AML-193 (cell line): ENCODE measurements at regions not wholly inside any gene's neighbourhood (a gene's known extent, or its start where the extent isn't known, plus 50 kb on each side); places are given as distances from the start of the nearest gene placed in this dataset.
"Not testable (repeated sequence)": the region's sequence is repeated elsewhere in the genome, so short reads cannot be mapped to it uniquely, and the experiment has no call there.

ENCODE experiments used
- DNase-seq, 2 experiments: peaks; one replicate each; lab custom pipeline; 2025; lab: John Stamatoyannopoulos, UW

DNA sequence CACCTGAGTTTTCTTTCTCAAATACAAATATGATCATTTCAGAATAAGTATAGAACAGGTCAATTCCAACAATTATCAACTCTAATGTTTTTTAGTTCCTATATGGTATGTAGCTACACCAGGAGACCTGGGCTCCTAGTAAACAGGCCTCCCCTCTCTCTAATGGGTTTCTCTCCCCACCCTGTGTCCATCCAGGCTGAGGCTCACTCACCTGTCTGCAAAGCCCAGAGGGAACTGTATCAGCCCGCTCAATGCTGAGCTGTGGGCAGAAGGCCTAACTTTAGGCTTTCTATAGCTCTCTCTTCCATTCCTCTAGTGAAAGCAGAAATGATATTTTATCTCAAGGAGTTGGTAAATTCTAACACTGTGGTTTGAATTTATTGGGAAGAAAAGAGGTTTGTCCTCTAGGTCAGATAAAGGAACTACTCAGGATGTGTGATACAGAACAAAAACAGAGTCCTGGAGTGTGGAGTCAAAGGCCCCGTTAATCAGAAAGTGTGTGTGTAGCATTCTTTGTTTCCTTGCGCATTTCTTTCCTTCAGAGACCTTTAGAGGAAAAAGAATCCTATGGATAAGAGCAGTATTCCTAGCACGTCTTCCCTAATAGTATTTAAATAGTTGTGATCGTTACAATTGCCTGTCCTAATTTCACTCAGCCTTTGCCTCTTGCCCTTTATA lies 408.9 kb downstream of the PYDC2 start:
- DNase-seq: no peak

- no peak for DNase-seq
Observed at GRCh38 chr3:191873736-191874135, 412.8 kb downstream of the PYDC2 start.

DNA sequence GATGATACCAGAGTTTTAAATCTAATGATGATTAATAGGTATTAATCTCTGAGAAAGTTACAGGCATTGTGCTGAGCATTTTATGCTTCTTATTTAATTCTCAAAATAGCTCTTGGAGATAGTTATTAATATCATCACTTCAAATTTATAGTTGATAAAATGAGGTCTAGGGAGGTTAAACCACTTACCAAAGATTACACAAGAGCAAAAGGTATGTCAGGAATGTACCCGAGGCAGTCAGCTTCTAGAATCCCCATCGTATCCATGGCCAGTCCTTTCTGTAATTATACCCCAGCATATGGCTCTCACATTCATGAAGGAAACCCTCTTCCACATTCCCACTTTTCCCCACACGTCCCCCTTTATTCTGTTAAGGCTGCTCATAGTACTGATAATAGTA lies 421.3 kb downstream of the PYDC2 start:
- no peak for DNase-seq

- no peak for DNase-seq
Observed at GRCh38 chr3:191884132-191884531, 423.2 kb downstream of the PYDC2 start.

- DNase-seq: no peak
Observed at GRCh38 chr3:191889106-191889505, 428.1 kb downstream of the PYDC2 start.

DNA sequence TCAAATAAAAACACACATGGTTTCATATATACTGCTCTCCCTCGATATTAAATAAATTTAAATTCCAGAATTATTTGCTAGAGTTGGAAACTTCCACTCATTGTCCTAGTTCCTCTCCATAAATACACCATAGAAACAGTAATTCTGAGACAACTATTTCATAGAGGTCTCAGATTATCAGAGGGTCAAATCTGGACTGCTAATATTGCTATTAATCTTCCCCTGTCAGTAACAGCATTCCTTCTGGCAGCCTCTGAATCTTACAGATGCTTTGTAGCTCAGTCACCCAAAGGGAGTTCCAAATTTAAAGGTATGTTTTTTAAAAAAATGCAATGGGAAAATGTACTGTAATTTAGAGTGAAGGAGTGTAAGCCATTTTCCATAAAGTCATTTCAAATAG lies 428.8 kb downstream of the PYDC2 start:
- DNase-seq: no peak

- no peak for DNase-seq
Observed at GRCh38 chr3:191894406-191894805, 433.4 kb downstream of the PYDC2 start.

DNA sequence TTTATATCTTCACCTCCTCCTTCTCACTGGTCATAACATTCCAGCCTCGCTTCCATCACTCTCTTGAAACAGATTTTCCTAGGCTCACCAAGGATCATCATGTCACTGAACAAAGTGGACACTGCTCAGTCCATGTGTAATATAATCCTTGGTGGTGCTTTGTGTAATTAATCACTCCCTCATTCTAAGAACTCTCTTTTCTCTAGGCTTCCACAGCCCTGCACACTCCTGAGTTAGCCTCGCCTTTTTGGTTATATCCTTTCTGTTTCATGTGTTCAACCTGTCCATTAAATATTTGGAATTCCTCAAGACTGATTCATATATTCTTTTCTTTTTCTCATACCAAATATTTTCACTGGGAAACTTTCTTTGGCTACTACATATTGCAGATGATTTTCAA lies 440.8 kb downstream of the PYDC2 start:
- no peak for DNase-seq

GRCh38 chr3:191912616-191913204 lies 451.7 kb downstream of the PYDC2 start:
- DNase-seq: no peak

DNA sequence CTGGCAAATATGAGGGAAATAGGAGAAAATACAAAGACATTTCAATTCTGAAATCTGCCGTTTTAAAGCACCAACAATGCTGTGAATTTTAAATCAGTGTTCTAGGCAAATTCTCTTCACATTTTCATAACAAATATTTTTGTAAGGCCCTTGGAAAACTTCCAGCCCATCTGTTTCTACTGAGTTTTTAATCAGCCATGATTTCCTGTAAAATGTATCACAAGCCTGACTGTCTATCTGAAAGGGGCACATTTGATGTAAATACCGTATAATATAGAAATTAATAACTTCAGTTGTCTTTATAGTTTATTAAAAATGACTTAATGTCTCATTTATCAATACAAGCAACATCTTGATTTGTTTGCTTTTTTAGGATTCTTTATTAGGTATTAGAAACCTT lies 454.7 kb downstream of the PYDC2 start:
- DNase-seq: no peak

DNA sequence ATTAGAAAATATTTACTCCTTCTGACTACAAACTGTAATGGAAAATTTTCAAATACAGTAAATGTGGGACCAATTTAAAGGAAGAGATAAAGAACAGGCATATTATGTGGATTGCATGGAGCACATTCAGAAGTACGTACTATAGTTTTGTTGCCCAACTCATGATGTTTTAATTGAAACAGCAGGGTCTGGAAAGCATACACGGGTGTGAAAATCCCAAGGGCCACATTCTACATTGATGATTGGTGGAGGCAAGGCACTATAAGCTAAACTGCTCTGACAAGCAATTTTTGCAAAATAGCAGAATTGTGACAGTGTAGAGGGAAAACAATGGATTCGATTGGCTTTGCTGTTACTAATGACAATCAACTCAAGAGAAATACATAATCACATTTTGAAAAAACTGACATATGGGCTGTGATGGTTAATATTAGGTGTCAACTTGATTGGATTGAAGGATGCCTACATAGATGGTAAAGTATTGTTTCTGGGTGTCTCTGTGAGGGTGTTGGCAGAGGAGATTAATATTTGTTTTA lies 458.6 kb downstream of the PYDC2 start:
- DNase-seq: no peak

GRCh38 chr3:191922570-191922969 lies 461.6 kb downstream of the PYDC2 start:
- DNase-seq: no peak

- not testable (repeated sequence) for DNase-seq
Observed at GRCh38 chr3:191927183-191927817, 466.3 kb downstream of the PYDC2 start.

GRCh38 chr3:191927998-191928397 lies 467.0 kb downstream of the PYDC2 start:
- not testable (repeated sequence) for DNase-seq

DNA sequence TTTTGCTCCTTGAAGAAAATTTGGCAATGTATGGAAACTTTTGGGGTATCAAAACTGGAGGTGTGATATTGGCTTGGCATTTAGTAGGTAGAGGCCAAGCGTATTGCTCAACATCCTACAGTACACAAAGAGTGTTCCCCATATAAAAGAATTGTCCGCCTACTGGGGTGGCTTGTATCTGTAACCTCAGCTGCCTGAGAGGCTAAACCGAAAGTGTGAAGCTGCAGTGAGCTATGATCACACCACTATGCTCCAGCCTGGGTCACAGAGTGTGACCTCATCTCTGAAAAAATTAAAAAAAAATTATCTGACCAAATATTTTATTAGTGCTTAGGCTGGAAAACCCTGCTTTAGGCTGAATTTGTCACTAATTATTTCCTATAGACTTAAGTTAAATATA lies 483.9 kb downstream of the PYDC2 start:
- DNase-seq: no peak

GRCh38 chr3:191952186-191952585 lies 491.2 kb downstream of the PYDC2 start:
- DNase-seq: no peak

DNA sequence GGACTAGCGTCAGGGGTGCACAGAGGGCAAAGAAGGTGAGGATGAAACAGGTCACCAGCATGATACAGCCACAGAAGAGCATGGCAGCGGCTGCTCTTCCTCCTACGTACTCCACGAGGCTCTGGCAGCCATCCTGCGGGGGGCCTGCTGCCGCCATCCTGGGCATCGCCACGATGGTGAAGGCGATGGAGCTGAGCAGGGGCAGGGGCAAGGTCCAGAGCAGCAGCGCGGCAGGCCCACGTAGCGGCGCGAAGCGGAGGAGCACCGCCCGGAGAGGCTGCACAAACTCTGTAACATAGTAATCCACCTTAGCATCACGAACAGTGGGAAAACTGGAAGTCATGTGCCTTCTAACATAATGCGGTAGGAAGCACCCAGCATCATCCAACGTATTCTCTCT lies 491.6 kb downstream of the PYDC2 start:
- no peak for DNase-seq

DNA sequence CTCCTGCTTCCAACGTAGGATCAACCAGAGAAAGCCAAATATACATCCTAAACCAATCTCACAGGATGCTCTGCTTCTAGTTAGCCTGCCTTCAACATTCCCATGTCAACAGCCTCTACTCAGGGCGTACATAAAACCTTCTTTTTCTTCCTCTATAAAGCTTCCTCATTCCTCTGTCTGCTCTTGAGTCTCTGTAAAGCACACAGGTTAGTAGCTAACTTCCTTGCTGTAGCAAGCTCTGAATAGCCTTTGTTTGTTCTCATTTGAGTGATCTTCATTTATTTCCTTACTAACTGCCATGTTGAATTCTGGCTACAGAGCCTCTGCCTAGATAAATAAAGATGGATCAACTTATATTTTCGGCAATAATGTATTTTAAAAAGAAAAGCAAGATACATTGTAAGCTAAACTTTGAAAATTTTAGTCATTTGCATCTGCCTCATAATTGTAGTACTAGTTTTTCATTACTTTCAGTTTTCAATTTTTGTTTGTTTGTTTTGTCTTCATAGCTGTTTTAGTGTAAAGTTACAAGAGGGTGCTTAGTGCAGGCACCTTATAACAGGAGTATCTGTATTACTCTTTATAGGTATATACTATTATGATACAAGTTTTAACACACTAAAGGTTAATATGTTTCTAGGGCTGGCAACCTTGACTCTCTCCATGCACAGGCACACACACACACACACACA lies 498.2 kb downstream of the PYDC2 start:
- DNase-seq: no peak

- DNase-seq: no peak
Observed at GRCh38 chr3:191959876-191960413, 499.0 kb downstream of the PYDC2 start.

GRCh38 chr3:191961022-191961421 lies 500.1 kb downstream of the PYDC2 start:
- no peak for DNase-seq

DNA sequence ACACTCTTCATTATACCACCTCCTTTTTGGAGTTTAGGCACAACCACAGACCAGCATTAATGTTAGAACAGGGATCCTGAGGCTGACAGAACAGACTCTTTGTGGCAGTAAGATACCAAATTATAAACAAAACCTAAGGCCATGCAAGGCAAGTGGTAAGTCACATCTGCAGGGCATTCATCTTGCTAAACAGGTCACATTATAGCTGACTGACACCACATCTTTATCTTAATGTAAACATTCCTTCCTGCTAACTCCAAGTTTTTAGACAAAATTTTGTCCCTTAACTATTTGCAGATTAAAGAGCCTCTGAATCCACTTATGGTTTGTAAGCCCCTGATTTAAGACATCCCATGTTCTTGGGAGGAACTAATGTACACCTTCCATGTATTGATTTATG lies 500.6 kb downstream of the PYDC2 start:
- no peak for DNase-seq

DNA sequence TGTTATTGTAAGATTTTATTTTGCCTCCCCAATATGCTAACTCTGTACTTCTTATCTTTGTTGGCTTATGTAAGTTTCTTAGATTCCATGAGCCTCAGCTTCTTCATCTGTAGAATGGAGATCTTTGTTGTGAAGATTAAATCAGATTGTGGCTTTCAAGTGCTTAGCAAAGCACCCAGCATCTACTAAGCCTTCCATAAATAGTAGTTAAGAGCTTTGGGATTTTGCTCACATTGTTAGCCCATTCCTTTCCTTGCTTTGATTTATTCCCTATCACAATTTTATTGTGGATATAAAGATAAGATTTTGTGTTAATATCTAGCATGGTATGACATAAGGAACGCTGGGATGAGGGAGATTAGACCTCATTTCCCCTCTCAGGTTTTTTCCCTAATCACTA lies 501.4 kb downstream of the PYDC2 start:
- no peak for DNase-seq
